GM21447 (cell line): ENCODE measurements at regions not wholly inside any gene's neighbourhood (a gene's known extent, or its start where the extent isn't known, plus 50 kb on each side); places are given as distances from the start of the nearest gene placed in this dataset.

Experiments used
- ATAC-seq: cut with Tn5 transposase; IDR thresholded peaks from one replicate; pipeline ENCODE4 v1.9.1; 2021; ENCODE audit not compliant: unreplicated experiment

DNA sequence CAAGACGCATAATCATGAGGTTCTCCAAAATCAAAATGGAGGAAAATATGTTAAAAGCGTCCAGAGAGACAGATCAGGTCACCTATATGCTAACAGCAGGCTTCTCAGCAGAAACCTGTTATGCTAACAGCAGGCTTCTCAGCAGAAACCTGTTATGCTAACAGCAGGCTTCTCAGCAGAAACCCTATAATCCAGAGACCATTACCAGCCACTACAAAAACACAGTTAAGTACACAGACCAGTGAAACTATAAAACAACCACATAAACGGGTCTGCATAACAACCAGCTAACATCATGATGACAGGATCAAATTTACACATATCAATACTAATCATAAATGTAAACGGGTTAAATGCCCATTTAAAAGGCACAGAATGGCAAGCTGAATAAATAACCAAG lies 1548.4 kb upstream of the TMEFF2 start:
- no peak for ATAC-seq

DNA sequence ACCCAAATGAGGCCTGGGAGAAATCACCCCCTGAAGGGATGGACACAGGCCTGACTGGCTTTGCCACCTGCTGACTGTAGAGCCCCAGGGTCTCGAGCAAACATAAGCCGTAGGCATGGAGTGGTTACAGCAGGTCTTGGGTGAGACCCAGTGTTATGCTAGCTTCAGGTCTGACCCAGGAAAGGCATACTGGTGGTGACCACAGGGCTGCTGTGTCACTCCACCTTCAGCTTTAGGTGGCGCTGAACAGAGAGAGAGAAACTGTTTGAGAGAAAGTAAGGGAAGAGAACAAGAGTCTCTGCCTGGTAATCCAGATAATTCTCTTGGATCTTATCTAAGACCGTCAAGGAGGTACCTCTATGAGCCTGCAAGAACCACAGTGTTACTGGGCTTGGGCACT lies 1544.2 kb upstream of the TMEFF2 start:
- no peak for ATAC-seq

DNA sequence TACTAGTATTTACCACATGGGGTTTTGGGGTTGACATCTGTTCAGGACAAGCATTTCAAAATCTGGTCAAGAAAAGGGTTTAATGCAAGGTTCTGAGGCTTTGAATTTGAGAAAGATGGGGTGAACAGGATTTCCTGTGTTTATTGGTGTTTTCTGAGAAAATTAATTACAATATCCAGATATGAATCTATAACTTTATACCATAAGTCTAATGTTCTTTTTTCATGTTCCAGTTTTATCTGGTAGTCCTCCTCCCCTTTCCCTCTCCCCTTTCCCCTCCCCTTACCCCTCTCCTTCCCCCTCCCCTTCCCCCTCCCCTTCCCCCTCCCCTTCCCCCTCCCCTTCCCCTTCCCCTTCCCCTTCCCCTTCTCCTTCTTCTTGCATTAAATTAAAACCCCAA lies 1518.2 kb upstream of the TMEFF2 start:
- no peak for ATAC-seq

DNA sequence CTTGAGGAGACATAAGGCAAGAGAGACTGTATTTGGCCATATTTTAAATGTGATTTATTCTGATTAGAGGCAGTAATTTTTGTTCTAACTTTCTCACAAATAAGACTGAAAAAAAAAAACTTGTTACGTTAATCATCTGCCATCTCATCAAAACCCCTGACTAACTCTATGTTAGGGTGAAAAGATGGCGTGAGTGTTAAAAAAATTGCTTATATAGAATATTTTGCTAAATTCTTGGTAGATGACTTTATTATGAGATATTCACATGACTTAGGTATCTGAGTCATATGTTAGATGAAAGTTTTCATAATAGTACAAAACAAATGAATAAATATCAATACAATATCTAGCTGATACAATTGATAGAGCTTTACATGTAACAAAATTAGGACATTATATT lies 1508.7 kb upstream of the TMEFF2 start:
- ATAC-seq: no peak

DNA sequence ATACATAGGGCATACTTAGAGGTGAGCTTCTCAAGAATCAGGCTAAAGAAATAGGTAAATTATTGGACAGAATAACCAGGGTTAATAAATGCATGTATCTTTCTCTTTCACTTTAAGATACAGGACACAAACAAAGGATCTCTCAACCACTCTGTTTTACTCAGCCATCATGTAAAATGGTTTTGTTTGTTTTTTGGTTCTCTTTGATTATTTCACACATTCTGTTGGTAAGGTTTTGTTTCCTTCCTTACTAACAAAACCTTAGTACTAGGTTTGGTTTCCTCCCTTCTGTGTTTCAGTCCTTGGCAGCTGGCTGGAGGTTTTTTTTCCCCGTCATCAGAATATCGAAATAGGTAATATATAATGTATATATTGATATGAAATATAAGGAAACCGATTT lies 1506.8 kb upstream of the TMEFF2 start:
- no peak for ATAC-seq

DNA sequence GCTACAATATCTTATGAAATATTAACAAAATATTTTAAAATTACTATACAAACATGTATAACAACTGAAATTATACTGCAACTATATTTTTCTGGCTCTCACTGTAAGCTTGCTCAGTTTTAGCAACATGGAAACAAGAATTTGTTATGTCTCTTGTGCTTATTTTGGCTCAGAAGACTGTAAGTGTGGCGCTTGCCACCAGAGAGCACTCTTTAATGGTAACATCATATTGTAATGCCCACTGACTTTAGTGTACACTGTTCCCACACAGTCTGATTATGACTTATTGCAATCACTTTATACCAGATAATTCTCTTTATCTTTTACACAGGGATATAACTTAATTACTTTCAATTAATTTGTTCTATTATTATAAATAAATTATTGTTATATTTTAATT lies 1500.6 kb upstream of the TMEFF2 start:
- ATAC-seq: no peak

DNA sequence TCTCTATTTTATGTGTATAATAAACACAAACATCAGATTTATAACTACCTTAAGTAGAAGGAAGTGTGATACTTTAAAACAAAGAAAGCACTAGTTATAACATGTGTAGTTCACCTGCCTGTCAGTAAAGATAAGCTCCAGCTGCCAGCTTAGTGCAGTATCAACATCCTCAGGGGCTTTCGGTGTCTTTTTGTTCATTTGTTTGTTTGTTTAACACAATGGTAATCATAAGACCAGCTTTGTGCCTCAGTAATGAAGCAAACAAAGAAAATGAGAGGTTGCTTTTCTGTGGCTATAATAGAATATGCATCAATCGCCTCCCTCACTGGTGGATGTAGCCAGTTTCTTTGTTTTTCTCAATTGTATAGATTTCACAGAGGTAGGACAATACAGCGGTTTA lies 1499.0 kb upstream of the TMEFF2 start:
- ATAC-seq: no peak

DNA sequence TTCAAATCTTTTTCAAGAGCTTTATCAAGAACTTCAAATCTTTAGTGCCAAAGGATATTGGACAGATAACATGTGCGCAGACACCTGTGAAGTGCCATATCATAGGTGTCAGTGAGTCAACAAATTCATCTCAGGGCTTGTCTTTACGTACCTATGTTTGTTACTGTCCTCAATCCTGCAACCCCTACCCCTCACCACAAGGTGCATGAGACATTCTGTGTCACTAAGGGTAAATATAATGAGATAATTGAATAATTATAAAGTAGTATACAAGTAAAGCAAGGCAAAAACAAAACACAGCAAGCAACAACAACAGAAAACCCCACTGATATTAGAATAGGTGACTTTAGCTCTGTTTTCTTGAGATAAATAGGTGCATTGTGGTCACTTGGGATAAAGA lies 1495.8 kb upstream of the TMEFF2 start:
- no peak for ATAC-seq

DNA sequence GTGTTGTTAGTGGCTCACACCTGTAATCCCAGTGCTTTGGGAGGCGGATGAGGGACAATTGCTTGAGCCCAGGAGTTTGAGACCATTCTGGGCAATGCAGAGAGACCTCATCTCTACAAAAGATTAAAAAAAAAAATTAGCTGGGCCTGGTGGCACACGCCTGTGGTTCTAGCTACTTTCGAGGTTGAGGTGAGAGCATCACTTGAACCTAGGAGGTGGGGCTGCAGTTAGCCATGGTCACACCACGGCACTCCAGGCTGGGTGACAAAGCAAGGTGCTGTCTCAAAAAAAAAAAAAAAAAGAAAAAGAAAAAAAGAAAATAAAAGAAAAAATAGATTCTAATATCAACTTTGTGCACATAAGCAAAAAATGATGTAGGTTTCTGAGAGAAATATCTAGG lies 1492.5 kb upstream of the TMEFF2 start:
- ATAC-seq: no peak

DNA sequence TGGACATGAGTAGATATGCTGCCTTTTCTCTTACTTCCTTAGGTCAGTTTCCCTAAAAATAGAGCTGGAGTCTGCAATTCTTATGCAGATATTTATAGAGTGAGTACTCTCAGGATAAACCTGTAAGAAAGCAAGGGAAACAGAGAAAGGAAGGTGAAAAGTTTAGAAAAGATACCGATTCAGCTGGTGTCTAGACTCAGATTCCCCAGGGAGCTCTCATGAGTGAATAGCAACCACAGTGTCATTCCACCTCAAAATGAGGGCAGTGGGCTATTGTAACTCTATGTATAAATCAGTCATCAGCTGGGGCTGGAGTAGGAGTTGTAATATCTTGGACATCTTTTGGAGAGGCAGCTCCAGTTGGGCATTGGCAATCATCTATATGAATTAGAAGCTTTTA lies 1485.1 kb upstream of the TMEFF2 start:
- ATAC-seq: no peak

DNA sequence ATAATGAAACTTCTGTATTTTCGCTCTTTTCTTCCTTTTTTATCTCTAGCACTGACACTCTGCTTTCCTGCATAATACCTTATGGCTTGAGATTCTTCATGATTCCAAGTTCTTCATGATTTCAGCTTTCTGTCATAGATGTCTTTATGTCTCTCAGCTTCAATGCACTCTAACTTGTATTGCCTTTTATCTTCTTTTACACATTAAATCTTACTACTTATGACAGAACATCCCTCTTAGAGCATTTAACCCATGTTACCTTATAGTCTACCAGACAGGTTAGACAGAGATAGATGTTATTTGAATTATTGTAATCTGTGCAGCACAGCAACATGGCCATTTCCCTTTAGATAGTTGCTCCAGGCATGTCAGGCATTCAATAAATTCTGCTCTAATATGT lies 1475.7 kb upstream of the TMEFF2 start:
- no peak for ATAC-seq

DNA sequence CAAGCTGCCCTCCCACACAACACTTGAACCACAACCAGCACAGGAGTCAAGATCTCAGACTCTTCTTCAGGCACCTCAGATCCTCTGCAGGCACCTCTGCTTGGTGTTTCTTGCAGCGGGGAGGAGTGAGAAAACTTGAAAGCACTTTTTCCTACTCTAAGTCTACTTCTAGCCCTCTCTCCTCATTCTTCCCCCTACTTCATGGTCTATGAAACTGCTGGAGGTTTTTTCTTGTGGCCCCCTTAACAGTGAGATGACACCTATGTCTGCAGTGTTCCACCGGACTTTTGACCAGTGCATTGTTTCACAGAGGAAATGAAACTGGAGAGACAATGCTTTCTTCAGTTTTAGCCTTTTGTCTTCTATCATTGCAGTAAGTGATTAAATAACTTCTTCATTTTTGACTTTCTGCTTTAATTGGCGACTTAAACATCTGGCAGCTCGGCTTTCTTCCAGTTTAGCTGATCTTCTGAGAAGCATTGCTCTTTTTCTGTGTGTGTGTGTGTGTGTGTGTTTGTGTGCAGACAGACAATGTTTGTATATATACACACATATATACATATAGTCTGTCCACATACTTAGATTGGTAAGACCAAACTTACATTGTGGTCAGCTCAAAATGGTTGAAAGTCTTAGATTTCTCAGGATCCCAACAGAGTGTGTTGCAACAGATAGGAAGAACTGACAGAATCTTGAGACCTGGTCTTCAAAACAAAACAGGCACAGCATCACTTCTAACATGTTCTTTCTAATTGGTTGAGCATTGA lies 1474.0 kb upstream of the TMEFF2 start:
- ATAC-seq: no peak

DNA sequence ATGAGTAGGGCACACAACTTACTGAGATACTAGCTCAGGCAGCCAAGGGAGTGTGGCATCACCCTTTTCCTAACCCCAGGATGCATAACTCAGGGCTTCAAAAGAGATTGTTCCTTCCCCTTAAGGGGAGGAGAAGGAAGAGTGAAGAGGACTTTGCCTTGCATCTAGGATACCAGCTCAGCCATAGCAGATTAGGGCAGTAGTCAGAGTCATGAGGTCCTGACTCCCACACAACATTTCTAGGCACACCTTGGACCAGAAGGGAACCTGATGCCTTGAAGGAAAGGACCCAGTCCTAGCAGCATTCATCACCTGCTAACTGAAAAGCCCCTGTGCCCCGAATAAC lies 1433.2 kb upstream of the TMEFF2 start:
- no peak for ATAC-seq

DNA sequence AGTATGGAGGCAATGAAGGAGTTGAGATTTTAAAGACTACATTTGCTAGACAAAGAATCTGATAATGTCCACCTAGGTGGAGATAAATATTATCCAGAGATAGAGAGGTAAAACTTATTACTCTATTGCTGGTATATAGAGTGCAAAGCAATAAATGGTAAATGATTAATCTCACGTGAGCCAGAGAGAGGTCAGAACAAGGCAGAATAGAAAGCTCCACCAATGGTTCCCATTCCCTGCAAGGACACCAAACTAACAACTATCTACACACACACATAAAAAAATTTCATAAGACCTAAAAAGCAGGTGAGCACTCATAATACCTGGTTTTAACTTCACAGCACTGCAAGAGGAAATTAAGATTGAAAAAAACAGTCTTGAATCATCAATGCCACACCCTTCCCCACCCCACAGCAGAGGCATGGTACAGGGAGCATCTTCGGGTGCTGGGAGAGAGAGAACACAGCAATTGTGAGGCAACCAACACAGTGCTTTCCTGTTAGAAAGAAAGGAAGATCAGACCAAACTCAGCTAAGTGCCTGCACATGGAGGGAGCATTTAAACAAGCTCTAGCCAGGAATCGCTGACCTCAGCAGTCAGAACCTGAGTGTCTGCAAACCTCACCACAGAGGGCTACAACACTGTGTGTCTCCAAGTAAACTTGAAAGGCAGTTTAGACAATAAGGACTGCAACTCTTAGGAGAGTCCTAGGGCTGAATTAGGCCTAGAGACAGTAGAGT lies 1432.6 kb upstream of the TMEFF2 start:
- no peak for ATAC-seq

DNA sequence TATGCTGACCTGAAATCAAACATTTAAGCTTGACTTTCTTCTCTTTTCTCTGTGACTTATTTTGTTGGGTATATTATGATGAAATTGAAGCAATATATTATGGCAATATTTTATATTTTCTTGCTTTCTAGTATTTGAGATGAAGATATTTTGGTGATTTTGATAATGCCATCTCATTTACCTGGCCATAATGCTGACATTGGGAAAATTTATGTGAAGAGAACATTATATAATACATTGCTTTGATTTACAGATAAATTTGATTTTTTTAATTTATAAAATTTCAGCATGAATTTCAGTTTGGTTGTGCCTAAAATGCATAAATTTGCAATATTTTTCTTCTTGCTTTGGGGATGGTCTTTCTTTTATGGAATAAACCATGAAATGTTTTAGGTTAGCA lies 1413.7 kb upstream of the TMEFF2 start:
- no peak for ATAC-seq

DNA sequence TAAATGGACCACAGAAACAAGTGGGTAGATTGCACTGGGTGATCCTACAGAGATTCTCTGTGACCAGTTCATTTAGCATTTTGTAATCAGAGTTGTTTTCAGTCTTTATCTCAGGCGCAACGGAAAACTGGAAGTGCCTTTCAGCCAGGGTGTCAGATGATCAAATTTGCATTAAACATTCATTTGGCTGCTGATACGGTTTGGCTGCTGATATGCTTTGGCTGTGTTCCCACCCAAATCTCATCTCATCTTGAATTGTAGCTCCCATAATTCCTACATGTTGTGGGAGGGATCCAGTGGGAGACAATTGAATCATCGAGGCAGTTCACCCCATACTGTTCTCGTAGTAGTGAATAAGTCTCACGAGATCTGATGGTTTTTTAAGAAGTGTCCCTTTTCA lies 1396.1 kb upstream of the TMEFF2 start:
- no peak for ATAC-seq

DNA sequence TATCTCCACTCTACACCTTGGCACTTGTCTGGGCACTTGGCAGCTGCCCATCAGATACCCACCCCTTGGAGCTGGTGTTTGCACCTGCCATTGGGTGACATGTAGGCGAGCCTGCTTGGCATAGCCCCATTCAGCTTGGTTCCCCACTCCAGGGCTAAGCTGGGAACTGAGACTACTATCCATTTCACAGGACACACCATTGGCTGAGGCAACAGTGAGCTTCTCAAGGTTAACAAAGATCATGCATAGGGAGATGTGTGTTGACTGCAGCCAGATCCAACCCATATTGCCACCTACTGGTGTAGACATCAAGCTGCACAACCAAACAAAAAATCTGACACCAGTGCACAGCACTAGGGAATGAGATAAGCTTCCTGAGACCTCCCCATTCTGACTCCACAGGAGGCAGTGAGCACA lies 1389.8 kb upstream of the TMEFF2 start:
- ATAC-seq: peak; percentile 69

DNA sequence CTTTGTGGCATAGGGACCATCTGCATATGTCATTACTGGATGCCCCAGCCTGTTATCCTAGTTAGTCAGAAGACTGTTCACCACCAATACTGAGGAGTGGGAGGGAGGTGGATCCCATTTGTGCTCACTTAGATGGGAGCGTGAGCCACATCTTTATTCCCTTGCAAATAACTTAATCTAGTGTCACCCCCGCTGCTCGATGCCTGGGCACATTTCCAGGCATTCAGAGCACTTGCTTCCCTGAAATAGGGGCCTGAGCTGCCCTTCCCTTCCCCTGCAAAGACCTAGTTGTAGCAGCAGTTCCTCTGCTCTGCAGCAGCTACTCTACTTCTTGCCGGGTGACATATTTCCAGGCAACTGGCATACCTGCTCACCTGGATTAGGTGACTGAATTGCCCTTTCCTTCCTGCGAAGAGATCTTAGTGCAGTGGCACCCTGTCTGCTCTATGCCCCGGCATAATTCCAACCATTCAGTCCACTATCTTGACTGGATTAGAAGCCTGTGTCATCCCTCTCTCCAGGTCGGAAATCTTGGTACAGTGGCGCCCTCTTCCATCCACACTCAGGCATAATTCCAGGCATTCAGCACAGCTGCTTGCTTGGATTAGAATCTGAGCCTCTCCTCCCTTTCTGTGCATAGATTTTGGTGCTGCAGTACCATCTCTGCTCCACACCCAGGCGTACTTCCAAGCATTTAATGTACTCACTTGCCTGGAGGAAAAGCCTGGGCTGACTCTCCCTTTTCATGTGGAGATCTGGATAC lies 1389.1 kb upstream of the TMEFF2 start:
- ATAC-seq: no peak

DNA sequence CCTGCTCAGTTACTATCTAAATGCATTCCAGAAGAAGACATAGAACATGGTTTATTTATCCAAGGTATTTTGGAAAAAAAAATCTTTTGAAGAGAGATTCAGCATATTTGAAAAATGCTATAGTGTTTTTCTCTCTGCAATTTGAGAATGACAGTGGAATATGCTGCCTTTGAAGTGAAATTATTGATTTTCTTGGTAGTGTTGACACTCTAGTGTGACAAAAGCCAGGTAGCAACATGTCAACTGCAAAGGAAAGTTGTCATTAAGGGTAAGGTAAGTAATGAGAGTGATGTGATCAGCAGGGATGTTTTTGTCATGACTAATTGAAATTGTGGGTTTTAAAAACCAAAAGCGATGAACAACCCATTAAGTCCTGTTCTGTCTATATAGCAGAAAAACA lies 1387.1 kb upstream of the TMEFF2 start:
- ATAC-seq: no peak

DNA sequence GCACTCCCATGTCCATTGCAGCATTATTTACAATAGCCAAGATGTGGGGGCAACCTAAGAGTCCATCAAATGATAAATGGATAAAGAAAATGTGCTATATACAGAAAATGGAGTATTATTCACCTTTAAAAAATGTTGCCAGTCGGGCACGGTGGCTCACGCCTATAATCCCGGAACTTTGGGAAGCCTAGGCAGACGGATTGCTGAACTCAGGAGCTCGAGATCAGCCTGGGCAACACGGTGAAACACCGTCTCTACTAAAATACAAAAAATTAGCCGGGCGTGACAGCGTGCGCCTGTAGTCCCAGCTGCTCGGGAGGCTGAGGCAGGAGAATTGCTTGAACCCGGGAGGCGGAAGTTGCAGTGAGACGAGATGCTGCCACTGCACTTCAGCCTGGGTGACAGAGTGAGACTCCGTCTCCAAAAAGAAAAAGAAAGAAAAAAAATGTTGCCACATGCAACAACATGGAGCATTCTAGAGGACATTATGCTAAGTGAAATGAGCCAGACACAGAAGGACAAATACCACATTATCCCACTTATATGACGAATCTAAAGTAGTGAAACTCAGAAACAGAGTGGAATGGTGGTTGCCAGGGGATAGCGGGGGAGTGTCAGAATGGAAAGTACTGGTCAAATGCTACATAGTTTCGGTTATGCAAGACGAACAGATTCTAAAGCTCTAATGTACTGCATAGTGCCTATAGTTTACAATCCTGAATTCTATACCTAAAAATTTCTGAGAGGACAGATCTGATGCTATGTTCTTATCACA lies 1385.6 kb upstream of the TMEFF2 start:
- no peak for ATAC-seq

DNA sequence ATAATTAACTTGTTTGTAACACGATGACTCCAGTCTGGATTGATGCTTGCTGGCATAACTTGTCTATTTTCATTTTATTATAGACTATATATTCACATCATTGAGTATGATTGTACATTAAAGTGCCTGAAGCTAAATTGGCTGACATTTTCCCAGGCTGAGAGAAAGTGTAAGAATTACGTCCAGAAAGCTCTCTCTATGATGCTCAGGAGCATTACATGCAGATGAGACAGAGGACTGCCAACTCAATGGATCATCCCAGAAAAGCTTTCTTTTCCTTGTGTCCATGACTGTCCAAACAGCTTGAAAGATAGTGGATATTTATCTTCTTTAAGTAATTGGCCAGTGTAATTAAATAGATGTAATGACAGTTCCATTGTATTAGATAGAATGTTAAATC lies 1372.2 kb upstream of the TMEFF2 start:
- ATAC-seq: no peak
